ENCODE measurements at regions not wholly inside any gene's neighbourhood (a gene's known extent, or its start where the extent isn't known, plus 50 kb on each side); places are given as distances from the start of the nearest gene placed in this dataset.

GRCh38 chr6:28807682-28808280, 116.0 kb downstream of the TRIM27 start:
- peak overlapping the region; percentile 33 for H3K4me3 ChIP-seq (ENCODE audit: low read length)
- no peak overlapping the region for H3K9ac ChIP-seq (ENCODE audit: low read length)
- peaks cover 19% of the 10 kb centered on the region for H3K4me1 ChIP-seq (ENCODE audit: control insufficient read depth, low read depth, low read length)
- no peak overlapping the region for H3K27ac ChIP-seq (ENCODE audit: low read length)
- no peaks in the 10 kb centered on the region for H3K9me3 ChIP-seq (ENCODE audit: control insufficient read depth, low read depth, low read length)
- no peaks in the 10 kb centered on the region for H3K36me3 ChIP-seq (ENCODE audit: control insufficient read depth, low read depth, low read length)
- peaks cover 89% of the 10 kb centered on the region for H3K27me3 ChIP-seq (ENCODE audit: control insufficient read depth, insufficient read depth, low read length)

- Histone ChIP-seq H3K36me3 (ENCODE audit: control insufficient read depth, low read depth, low read length) (no peaks in the 10 kb centered on the region), H3K9ac (ENCODE audit: low read length) (no peak overlapping the region), H3K27ac (ENCODE audit: low read length) (no peak overlapping the region), H3K4me3 (ENCODE audit: low read length) (no peak overlapping the region), H3K27me3 (ENCODE audit: control insufficient read depth, insufficient read depth, low read length) (peaks cover 89% of the 10 kb centered on the region), H3K9me3 (ENCODE audit: control insufficient read depth, low read depth, low read length) (no peaks in the 10 kb centered on the region), H3K4me1 (ENCODE audit: control insufficient read depth, low read depth, low read length) (peaks cover 25% of the 10 kb centered on the region)
Observed at GRCh38 chr6:28808383-28808782, 115.4 kb downstream of the TRIM27 start.

- Histone ChIP-seq H3K27me3 (ENCODE audit: control insufficient read depth, insufficient read depth, low read length) (peaks cover 89% of the 10 kb centered on the region), H3K4me3 (ENCODE audit: low read length) (peak overlapping the region; percentile 63), H3K36me3 (ENCODE audit: control insufficient read depth, low read depth, low read length) (no peaks in the 10 kb centered on the region), H3K9me3 (ENCODE audit: control insufficient read depth, low read depth, low read length) (no peaks in the 10 kb centered on the region), H3K27ac (ENCODE audit: low read length) (no peak overlapping the region), H3K4me1 (ENCODE audit: control insufficient read depth, low read depth, low read length) (peaks cover 37% of the 10 kb centered on the region), H3K9ac (ENCODE audit: low read length) (no peak overlapping the region)
Observed at GRCh38 chr6:28809947-28810658, 113.7 kb downstream of the TRIM27 start.

GRCh38 chr6:28810659-28811053, 113.1 kb downstream of the TRIM27 start:
- Histone ChIP-seq H3K36me3 (ENCODE audit: control insufficient read depth, low read depth, low read length) (no peaks in the 10 kb centered on the region), H3K4me1 (ENCODE audit: control insufficient read depth, low read depth, low read length) (peaks cover 41% of the 10 kb centered on the region), H3K9ac (ENCODE audit: low read length) (no peak overlapping the region), H3K27me3 (ENCODE audit: control insufficient read depth, insufficient read depth, low read length) (peaks cover 94% of the 10 kb centered on the region), H3K27ac (ENCODE audit: low read length) (no peak overlapping the region), H3K4me3 (ENCODE audit: low read length) (peak overlapping the region; percentile 63), H3K9me3 (ENCODE audit: control insufficient read depth, low read depth, low read length) (no peaks in the 10 kb centered on the region)

DNA sequence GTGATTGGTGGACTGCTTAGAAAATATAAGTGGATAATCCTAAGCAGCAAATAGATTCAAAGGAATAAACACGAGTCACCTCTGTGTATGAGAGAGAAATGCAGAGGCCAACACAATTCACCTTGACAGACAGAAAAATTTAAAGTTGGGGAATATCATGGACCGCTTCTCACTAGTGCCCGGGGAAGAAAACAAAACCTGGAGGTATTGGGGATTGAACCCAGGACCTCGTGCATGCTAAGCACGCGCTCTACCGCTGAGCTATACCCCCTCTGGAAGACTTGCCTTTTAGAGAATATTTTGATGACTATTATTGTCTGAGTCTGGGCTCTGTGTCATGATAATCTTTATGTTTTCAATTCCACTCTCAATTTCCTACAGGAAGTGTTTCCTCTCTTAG, 111.9 kb downstream of the TRIM27 start:
- no peak overlapping the region for H3K9ac ChIP-seq (ENCODE audit: low read length)
- no peaks in the 10 kb centered on the region for H3K9me3 ChIP-seq (ENCODE audit: control insufficient read depth, low read depth, low read length)
- H3K4me1 ChIP-seq (ENCODE audit: control insufficient read depth, low read depth, low read length): peaks cover 48% of the 10 kb centered on the region
- H3K36me3 ChIP-seq (ENCODE audit: control insufficient read depth, low read depth, low read length): no peaks in the 10 kb centered on the region
- H3K27me3 ChIP-seq (ENCODE audit: control insufficient read depth, insufficient read depth, low read length): peaks cover 97% of the 10 kb centered on the region
- peak overlapping the region; percentile 22 for H3K4me3 ChIP-seq (ENCODE audit: low read length)
- H3K27ac ChIP-seq (ENCODE audit: low read length): no peak overlapping the region

DNA sequence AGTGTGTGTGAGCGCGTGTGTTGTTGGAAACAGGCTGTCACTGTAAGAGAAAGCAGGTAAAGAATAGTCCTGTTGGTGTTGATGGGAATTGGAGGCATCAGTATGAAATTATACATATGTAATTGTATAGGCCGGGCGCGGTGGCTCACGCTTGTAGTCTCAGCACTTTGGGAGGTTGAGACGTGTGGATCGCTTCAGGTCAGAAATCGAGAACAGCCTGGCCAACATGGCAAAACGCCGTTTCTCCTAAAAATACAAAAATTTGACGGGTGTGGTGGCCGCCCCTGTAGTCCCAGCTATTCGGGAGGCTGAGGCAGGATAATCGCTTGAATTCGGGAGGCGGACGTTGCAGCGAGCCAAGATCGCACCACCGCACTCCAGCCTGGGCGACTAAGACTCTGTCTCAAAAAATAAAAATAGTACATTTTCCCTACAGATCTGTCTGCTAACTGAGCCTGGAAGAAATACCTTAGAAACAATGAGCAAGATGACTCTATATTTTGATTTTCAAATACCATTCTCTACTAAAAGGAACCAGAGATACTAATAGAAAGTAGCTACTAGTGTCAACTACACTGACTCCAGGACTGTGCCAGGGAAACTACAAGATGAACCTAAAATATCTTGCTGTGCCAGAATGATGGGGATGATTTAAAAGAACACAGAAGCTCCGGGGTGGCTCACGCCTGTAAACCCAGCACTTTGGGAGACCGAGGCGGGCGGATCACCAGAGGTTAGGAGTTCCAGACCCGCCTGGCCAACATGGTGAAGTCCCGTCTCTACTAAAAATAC, 110.8 kb downstream of the TRIM27 start:
- Histone ChIP-seq H3K4me3 (ENCODE audit: low read length) (peak overlapping the region; percentile 11), H3K9me3 (ENCODE audit: control insufficient read depth, low read depth, low read length) (no peaks in the 10 kb centered on the region), H3K36me3 (ENCODE audit: control insufficient read depth, low read depth, low read length) (no peaks in the 10 kb centered on the region), H3K27ac (ENCODE audit: low read length) (no peak overlapping the region), H3K27me3 (ENCODE audit: control insufficient read depth, insufficient read depth, low read length) (peaks cover 100% of the 10 kb centered on the region), H3K9ac (ENCODE audit: low read length) (no peak overlapping the region), H3K4me1 (ENCODE audit: control insufficient read depth, low read depth, low read length) (peaks cover 49% of the 10 kb centered on the region)

- H3K36me3 ChIP-seq (ENCODE audit: control insufficient read depth, low read depth, low read length): no peaks in the 10 kb centered on the region
- no peaks in the 10 kb centered on the region for H3K9me3 ChIP-seq (ENCODE audit: control insufficient read depth, low read depth, low read length)
- H3K4me3 ChIP-seq (ENCODE audit: low read length): peak overlapping the region; percentile 73
- no peak overlapping the region for H3K9ac ChIP-seq (ENCODE audit: low read length)
- H3K27me3 ChIP-seq (ENCODE audit: control insufficient read depth, insufficient read depth, low read length): peaks cover 100% of the 10 kb centered on the region
- no peak overlapping the region for H3K27ac ChIP-seq (ENCODE audit: low read length)
- H3K4me1 ChIP-seq (ENCODE audit: control insufficient read depth, low read depth, low read length): peaks cover 49% of the 10 kb centered on the region
Observed at GRCh38 chr6:28814032-28814976, 109.5 kb downstream of the TRIM27 start.

DNA sequence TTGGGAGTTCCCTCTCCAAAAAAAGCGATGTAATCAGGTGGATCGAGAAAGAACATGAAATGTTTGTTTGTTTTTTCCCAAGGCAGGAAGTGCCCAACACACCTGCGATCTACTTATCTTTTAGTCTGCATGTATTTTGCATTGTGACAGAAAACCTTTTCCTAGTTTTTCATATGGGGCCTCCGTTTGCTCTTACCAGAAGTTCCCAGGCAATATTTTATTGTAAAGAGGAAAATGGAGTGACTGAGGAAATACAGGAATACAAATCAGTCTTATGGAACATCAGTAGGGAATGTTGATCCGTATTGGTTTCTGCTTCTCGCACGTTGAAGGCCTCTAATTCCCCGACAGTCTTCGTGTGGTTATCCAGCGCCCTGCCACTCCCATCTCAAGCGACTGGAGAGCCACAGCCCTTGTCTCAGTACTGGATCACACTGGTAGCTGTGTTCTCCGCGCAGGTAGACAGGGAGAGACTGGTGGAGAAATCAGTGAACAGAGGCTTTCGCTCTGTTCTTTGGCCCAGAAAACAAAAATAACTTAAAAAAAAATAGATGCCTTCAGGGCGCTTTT, 107.4 kb downstream of the TRIM27 start:
- H3K9ac ChIP-seq (ENCODE audit: low read length): no peak overlapping the region
- H3K4me1 ChIP-seq (ENCODE audit: control insufficient read depth, low read depth, low read length): peaks cover 41% of the 10 kb centered on the region
- no peaks in the 10 kb centered on the region for H3K9me3 ChIP-seq (ENCODE audit: control insufficient read depth, low read depth, low read length)
- no peaks in the 10 kb centered on the region for H3K36me3 ChIP-seq (ENCODE audit: control insufficient read depth, low read depth, low read length)
- H3K4me3 ChIP-seq (ENCODE audit: low read length): peak overlapping the region; percentile 72
- no peak overlapping the region for H3K27ac ChIP-seq (ENCODE audit: low read length)
- H3K27me3 ChIP-seq (ENCODE audit: control insufficient read depth, insufficient read depth, low read length): peaks cover 91% of the 10 kb centered on the region

DNA sequence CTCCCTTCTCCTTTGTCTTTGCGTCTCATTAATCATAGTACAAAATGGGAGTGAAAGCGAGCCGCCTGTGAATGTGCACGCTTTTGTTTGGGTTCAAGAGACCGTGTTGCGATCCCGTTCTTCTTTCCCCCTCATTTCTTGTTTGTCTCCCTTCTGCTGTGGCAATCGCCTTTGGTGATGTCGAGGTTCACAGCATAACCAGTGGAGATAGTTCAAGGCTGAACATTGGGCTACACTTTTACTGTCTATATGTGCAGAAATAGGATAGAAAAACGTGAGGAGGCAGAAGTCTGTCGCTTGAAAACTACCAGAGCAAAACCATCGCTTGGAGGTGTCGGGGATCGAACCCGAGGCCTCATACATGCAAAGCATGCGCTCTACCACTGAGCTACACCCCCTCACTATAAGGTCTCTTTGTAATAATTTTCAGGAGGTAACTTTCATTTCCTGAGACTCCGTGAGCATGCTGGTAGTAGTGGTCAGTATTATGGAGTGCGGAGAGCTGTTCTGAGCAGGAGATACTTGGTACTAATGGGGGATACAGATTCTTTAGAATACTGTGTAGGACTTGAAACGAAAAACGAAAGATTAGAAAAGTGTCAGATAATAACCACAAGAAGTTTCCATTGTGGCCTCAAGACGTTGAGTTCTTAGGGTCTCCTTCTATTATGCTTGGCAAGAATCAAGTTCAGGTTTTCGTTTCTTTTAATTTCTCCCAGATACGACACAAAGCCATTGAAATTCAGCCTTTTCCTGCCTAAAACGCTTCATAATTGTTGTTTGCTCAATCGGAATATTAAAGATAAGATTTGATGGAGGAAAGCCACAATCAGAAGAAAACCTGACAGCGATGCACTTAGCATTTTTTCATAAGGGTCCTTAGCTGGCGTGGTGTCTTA, 106.6 kb downstream of the TRIM27 start:
- Histone ChIP-seq H3K4me3 (ENCODE audit: low read length) (peak overlapping the region; percentile 72), H3K27me3 (ENCODE audit: control insufficient read depth, insufficient read depth, low read length) (peaks cover 89% of the 10 kb centered on the region), H3K9ac (ENCODE audit: low read length) (no peak overlapping the region), H3K36me3 (ENCODE audit: control insufficient read depth, low read depth, low read length) (no peaks in the 10 kb centered on the region), H3K27ac (ENCODE audit: low read length) (no peak overlapping the region), H3K9me3 (ENCODE audit: control insufficient read depth, low read depth, low read length) (no peaks in the 10 kb centered on the region), H3K4me1 (ENCODE audit: control insufficient read depth, low read depth, low read length) (peaks cover 37% of the 10 kb centered on the region)

DNA sequence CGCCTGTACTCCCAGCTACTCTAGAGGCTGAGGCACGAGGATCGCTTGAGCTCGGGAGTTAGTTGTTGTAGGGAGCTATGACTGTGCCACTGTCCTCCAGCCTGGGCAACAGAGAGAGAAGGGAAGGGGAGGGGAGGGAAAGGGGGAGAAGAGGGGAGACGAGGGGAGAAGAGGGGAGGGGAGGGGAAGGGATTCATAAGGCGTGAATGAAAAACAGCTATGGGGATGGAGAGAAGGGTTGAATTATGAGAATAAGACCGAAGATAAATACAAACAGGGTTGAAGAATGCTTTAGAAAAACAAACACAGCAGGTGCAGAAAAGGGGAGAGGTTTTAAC, 106.0 kb downstream of the TRIM27 start:
- Histone ChIP-seq H3K9ac (ENCODE audit: low read length) (no peak overlapping the region), H3K27me3 (ENCODE audit: control insufficient read depth, insufficient read depth, low read length) (peaks cover 86% of the 10 kb centered on the region), H3K27ac (ENCODE audit: low read length) (no peak overlapping the region), H3K9me3 (ENCODE audit: control insufficient read depth, low read depth, low read length) (no peaks in the 10 kb centered on the region), H3K4me1 (ENCODE audit: control insufficient read depth, low read depth, low read length) (peaks cover 30% of the 10 kb centered on the region), H3K4me3 (ENCODE audit: low read length) (peak overlapping the region; percentile 72), H3K36me3 (ENCODE audit: control insufficient read depth, low read depth, low read length) (no peaks in the 10 kb centered on the region)

Measured in iPS-18a (cell line).